Fibroblast of lung (primary cell): ENCODE measurements at regions not wholly inside any gene's neighbourhood (a gene's known extent, or its start where the extent isn't known, plus 50 kb on each side); places are given as distances from the start of the nearest gene placed in this dataset.

Experiments used
- DNase-seq, 2 donors: peaks; one replicate each; pipeline versions ENCODE4 v3.0.0 to v3.0.0-alpha.2; 2010; ENCODE audit warnings: low read depth in 2 of 2
- H2AFZ ChIP-seq: 2 replicates; pipeline ENCODE4 v1.5.1; 2012; ENCODE audit warnings: low read length, control low read depth, inconsistent platforms
- H3K27ac ChIP-seq: 2 replicates; pipeline ENCODE4 v1.5.1; 2011; ENCODE audit warnings: low read length, control low read depth; ENCODE audit not compliant: insufficient read depth
- H3K27me3 ChIP-seq: 2 replicates; pipeline ENCODE4 v1.5.1; 2011; ENCODE audit warnings: mild to moderate bottlenecking, low read length; ENCODE audit not compliant: control insufficient read depth, insufficient read depth
- H3K36me3 ChIP-seq: 2 replicates; pipeline ENCODE4 v1.5.1; 2011; ENCODE audit warnings: low read length; ENCODE audit not compliant: control insufficient read depth, insufficient read depth
- H3K4me1 ChIP-seq: 2 replicates; pipeline ENCODE4 v1.5.1; 2011; ENCODE audit warnings: low read length; ENCODE audit not compliant: control insufficient read depth, insufficient read depth; ENCODE audit errors: extremely low read depth
- H3K4me2 ChIP-seq: 2 replicates; pipeline ENCODE4 v1.5.1; 2011; ENCODE audit warnings: low read length, control low read depth; ENCODE audit not compliant: insufficient read depth; ENCODE audit errors: extremely low read depth
- H3K4me3 ChIP-seq, 4 experiments: fragments of 200-600 bp in 1 of 4; sonication (generic) in 1 of 4; replicated peaks in 1 of 4; 2 replicates each; pipeline ENCODE4 v1.5.1; 2011 to 2016; ENCODE audit warnings: low read length in 4 of 4, low read depth in 3 of 4, mild to moderate bottlenecking in 3 of 4, control low read depth in 2 of 4, inconsistent platforms in 1 of 4, mixed read lengths in 1 of 4; ENCODE audit not compliant: insufficient read depth in 1 of 4; ENCODE audit errors: control extremely low read depth in 1 of 4
- H3K79me2 ChIP-seq: 2 replicates; pipeline ENCODE4 v1.5.1; 2012; ENCODE audit warnings: mild to moderate bottlenecking, low read length, inconsistent platforms; ENCODE audit not compliant: control insufficient read depth, insufficient read depth
- H3K9ac ChIP-seq: 2 replicates; pipeline ENCODE4 v1.5.1; 2011; ENCODE audit warnings: mild to moderate bottlenecking, low read length, control low read depth; ENCODE audit not compliant: insufficient read depth
- H3K9me3 ChIP-seq: 2 replicates; pipeline ENCODE4 v1.5.1; 2012; ENCODE audit warnings: low read depth, low read length; ENCODE audit not compliant: control insufficient read depth, insufficient read depth
- H4K20me1 ChIP-seq: 2 replicates; pipeline ENCODE4 v1.5.1; 2011; ENCODE audit warnings: low read length; ENCODE audit not compliant: control insufficient read depth, insufficient read depth; ENCODE audit errors: extremely low read depth
- EZH2 ChIP-seq: IDR thresholded peaks from 2 replicates; pipeline ENCODE4 v1.5.1; 2012; ENCODE audit warnings: low read length, control low read depth, mild to moderate bottlenecking; ENCODE audit errors: missing control alignments
- TF ChIP-seq, protein P1 (sequence below), 2 donors: IDR thresholded peaks in 1 of 2; conservative IDR thresholded peaks in 1 of 2; 1 replicate in 1 of 2; 2 replicates in 1 of 2; pipeline ENCODE4 v1.5.1; 2011 to 2012; ENCODE audit warnings: low read length in 2 of 2, control low read depth in 1 of 2, inconsistent platforms in 1 of 2, low read depth in 1 of 2, mild to moderate bottlenecking in 1 of 2

DNA sequence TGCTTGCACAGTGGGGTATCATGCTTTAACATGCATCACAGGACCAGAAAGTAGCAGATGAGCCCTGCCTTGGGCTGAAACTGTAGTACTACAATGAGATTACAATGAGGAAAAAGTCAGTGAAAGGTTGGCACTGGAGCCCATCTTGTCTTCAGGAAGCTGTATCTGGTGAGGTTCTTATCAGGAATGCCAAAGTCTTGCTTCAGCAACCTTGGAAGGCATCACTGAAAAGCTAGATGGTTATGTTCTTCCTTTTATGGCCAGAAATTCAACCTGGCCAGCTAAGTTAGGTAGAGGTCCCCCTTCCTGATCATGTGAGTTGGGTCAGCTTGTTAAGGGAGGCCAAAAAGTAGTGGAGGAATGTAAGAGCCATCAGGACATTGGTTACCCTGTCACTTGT lies 254.0 kb upstream of the FAT3 start:
- H2AFZ ChIP-seq, result no peak overlapping the region
- H3K9ac ChIP-seq, result no peak overlapping the region
- TF ChIP-seq EZH2, result no peak
- TF ChIP-seq, protein P1, sequence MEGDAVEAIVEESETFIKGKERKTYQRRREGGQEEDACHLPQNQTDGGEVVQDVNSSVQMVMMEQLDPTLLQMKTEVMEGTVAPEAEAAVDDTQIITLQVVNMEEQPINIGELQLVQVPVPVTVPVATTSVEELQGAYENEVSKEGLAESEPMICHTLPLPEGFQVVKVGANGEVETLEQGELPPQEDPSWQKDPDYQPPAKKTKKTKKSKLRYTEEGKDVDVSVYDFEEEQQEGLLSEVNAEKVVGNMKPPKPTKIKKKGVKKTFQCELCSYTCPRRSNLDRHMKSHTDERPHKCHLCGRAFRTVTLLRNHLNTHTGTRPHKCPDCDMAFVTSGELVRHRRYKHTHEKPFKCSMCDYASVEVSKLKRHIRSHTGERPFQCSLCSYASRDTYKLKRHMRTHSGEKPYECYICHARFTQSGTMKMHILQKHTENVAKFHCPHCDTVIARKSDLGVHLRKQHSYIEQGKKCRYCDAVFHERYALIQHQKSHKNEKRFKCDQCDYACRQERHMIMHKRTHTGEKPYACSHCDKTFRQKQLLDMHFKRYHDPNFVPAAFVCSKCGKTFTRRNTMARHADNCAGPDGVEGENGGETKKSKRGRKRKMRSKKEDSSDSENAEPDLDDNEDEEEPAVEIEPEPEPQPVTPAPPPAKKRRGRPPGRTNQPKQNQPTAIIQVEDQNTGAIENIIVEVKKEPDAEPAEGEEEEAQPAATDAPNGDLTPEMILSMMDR (conservative IDR thresholded peaks at IDR 0.05 in 1 of 2, IDR thresholded peaks at IDR 0.05 in 1 of 2; ENCODE audit: low read depth in 1 of 2, low read length in 2 of 2), result no peak
- H3K4me3 ChIP-seq, result no peak overlapping the region
- no peaks in the 10 kb centered on the region for H3K27me3 ChIP-seq
- no peaks in the 10 kb centered on the region for H3K79me2 ChIP-seq
- H3K36me3 ChIP-seq, result no peaks in the 10 kb centered on the region
- H3K4me1 ChIP-seq, result no peaks in the 10 kb centered on the region
- H3K4me2 ChIP-seq, result no peak overlapping the region
- H3K27ac ChIP-seq, result no peak overlapping the region
- no peak for DNase-seq
- no peaks in the 10 kb centered on the region for H3K9me3 ChIP-seq
- no peaks in the 10 kb centered on the region for H4K20me1 ChIP-seq

DNA sequence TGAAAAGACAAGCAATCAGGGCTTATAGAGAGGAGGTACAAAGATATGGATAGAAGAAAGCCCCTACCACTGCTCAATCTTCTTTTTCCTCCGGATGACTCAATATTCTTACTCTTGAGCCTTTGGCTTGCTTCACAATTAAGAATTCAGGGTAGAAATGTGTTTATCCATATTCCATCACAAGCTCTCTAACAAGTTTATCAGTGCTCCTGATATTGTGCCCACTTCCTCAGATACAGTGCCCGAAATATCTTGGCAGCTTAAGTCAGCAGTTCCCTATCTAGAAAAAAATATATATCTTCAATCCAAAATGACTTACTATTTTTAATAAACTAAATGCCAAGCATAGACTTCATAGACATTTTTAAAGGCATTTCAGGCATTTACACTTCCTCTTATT lies 255.1 kb upstream of the FAT3 start:
- DNase-seq, result no peak
- Histone ChIP-seq H3K4me1 (no peaks in the 10 kb centered on the region), H4K20me1 (no peaks in the 10 kb centered on the region), H3K27me3 (no peaks in the 10 kb centered on the region), H3K27ac (no peak overlapping the region), H3K4me2 (no peak overlapping the region), H3K9ac (no peak overlapping the region), H3K4me3 (no peak overlapping the region), H3K9me3 (no peaks in the 10 kb centered on the region), H2AFZ (no peak overlapping the region), H3K79me2 (no peaks in the 10 kb centered on the region), H3K36me3 (no peaks in the 10 kb centered on the region)
- no peak for TF ChIP-seq EZH2
- TF ChIP-seq, protein P1 (conservative IDR thresholded peaks at IDR 0.05 in 1 of 2, IDR thresholded peaks at IDR 0.05 in 1 of 2; ENCODE audit: low read depth in 1 of 2, low read length in 2 of 2), result no peak

DNA sequence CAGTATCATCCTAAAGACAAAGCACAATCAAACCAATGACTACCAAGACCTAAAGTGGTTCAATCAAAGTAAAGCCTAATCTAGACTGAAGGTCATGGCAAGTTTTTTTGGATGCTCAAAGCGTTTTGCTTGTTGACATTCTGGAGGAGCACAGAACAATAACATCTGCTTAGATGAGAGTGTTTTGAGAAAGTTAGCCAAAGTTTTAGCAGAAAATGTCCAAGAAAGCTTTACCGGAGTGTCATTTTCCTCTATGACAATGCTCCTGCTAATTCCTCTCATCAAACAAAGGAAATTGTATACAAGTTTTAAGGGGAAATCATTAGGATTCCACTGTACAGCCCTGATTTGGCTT lies 256.9 kb upstream of the FAT3 start:
- Histone ChIP-seq H3K9ac (no peak overlapping the region), H3K79me2 (no peaks in the 10 kb centered on the region), H3K27ac (no peak overlapping the region), H3K4me1 (no peaks in the 10 kb centered on the region), H4K20me1 (no peaks in the 10 kb centered on the region), H3K4me2 (no peak overlapping the region), H3K27me3 (no peaks in the 10 kb centered on the region), H2AFZ (no peak overlapping the region), H3K4me3 (no peak overlapping the region), H3K9me3 (no peaks in the 10 kb centered on the region), H3K36me3 (no peaks in the 10 kb centered on the region)
- TF ChIP-seq, protein P1 (conservative IDR thresholded peaks at IDR 0.05 in 1 of 2, IDR thresholded peaks at IDR 0.05 in 1 of 2; ENCODE audit: low read depth in 1 of 2, low read length in 2 of 2), result no peak
- TF ChIP-seq EZH2, result no peak
- no peak for DNase-seq
